ENCODE measurements at regions not wholly inside any gene's neighbourhood (a gene's known extent, or its start where the extent isn't known, plus 50 kb on each side); places are given as distances from the start of the nearest gene placed in this dataset.
A peak's percentile ranks its signal among the peaks of the same experiment; 100 is the strongest.

GRCh38 chr2:12261986-12262680 is 454.6 kb upstream of the TRIB2 start:
- no peak overlapping the region for H3K4me3 ChIP-seq
- peaks cover 7% of the 10 kb centered on the region; the same call in 1 of the 2 replicates for H3K4me1 ChIP-seq
- peak; percentile 11 to 44 for DNase-seq
- no peaks in the 10 kb centered on the region for H3K9me3 ChIP-seq (replicated peaks)
- no peak overlapping the region for H3K27ac ChIP-seq
- H3K27me3 ChIP-seq: no peaks in the 10 kb centered on the region
- no peaks in the 10 kb centered on the region for H3K36me3 ChIP-seq

- no peaks in the 10 kb centered on the region for H3K27me3 ChIP-seq
- no peak overlapping the region for H3K4me3 ChIP-seq
- H3K27ac ChIP-seq: no peak overlapping the region
- peaks cover 7% of the 10 kb centered on the region; the same call in 1 of the 2 replicates for H3K4me1 ChIP-seq
- peak in 1 of 2 experiments; percentile 8 for DNase-seq
- no peaks in the 10 kb centered on the region for H3K36me3 ChIP-seq
- H3K9me3 ChIP-seq (replicated peaks): no peaks in the 10 kb centered on the region
Measured at GRCh38 chr2:12262681-12263436, 453.9 kb upstream of the TRIB2 start.

GRCh38 chr2:12263730-12264129 is 453.0 kb upstream of the TRIB2 start:
- no peaks in the 10 kb centered on the region for H3K36me3 ChIP-seq

GRCh38 chr2:12264146-12264545 is 452.6 kb upstream of the TRIB2 start:
- no peak overlapping the region for H3K4me3 ChIP-seq
- no peak for DNase-seq

More at GRCh38 chr2:12263730-12264129, 453.0 kb upstream of the TRIB2 start:
- H3K27me3 ChIP-seq: no peaks in the 10 kb centered on the region
- no peak overlapping the region for H3K4me3 ChIP-seq
- H3K4me1 ChIP-seq: peaks cover 7% of the 10 kb centered on the region; the same call in 1 of the 2 replicates
- H3K27ac ChIP-seq: no peak overlapping the region
- H3K9me3 ChIP-seq (replicated peaks): no peaks in the 10 kb centered on the region
- no peak for DNase-seq

GRCh38 chr2:12265646-12266045 is 451.1 kb upstream of the TRIB2 start:
- no peaks in the 10 kb centered on the region for H3K9me3 ChIP-seq (replicated peaks)
- no peak overlapping the region for H3K4me3 ChIP-seq
- H3K36me3 ChIP-seq: no peaks in the 10 kb centered on the region
- no peaks in the 10 kb centered on the region for H3K27me3 ChIP-seq
- H3K27ac ChIP-seq: no peak overlapping the region
- no peak for DNase-seq
- peaks cover 7% of the 10 kb centered on the region; the same call in 1 of the 2 replicates for H3K4me1 ChIP-seq

More at GRCh38 chr2:12264146-12264545, 452.6 kb upstream of the TRIB2 start:
- H3K4me1 ChIP-seq: peaks cover 7% of the 10 kb centered on the region; the same call in 1 of the 2 replicates
- no peaks in the 10 kb centered on the region for H3K36me3 ChIP-seq
- no peak overlapping the region for H3K27ac ChIP-seq
- no peaks in the 10 kb centered on the region for H3K27me3 ChIP-seq
- H3K9me3 ChIP-seq (replicated peaks): no peaks in the 10 kb centered on the region

- Histone ChIP-seq H3K36me3 (no peaks in the 10 kb centered on the region), H3K4me1 (peaks cover 3% of the 10 kb centered on the region; the same call in 1 of the 2 replicates), H3K4me3 (no peak overlapping the region), H3K27me3 (no peaks in the 10 kb centered on the region), H3K27ac (no peak overlapping the region), H3K9me3 (replicated peaks) (no peaks in the 10 kb centered on the region)
- no peak for DNase-seq
Measured at GRCh38 chr2:12267042-12267441, 449.7 kb upstream of the TRIB2 start.

GRCh38 chr2:12269041-12269972 is 447.4 kb upstream of the TRIB2 start:
- no peak for DNase-seq
- H3K9me3 ChIP-seq (replicated peaks): no peaks in the 10 kb centered on the region

GRCh38 chr2:12270876-12271588 is 445.7 kb upstream of the TRIB2 start:
- Histone ChIP-seq H3K4me1 (no peaks in the 10 kb centered on the region), H3K27me3 (no peaks in the 10 kb centered on the region), H3K9me3 (replicated peaks) (no peaks in the 10 kb centered on the region), H3K4me3 (no peak overlapping the region), H3K36me3 (no peaks in the 10 kb centered on the region), H3K27ac (no peak overlapping the region)
- DNase-seq: no peak

More at GRCh38 chr2:12269041-12269972, 447.4 kb upstream of the TRIB2 start:
- H3K4me3 ChIP-seq: no peak overlapping the region
- H3K4me1 ChIP-seq: no peaks in the 10 kb centered on the region
- no peak overlapping the region for H3K27ac ChIP-seq
- H3K36me3 ChIP-seq: no peaks in the 10 kb centered on the region
- H3K27me3 ChIP-seq: no peaks in the 10 kb centered on the region

GRCh38 chr2:12271589-12271984 is 445.1 kb upstream of the TRIB2 start:
- no peaks in the 10 kb centered on the region for H3K36me3 ChIP-seq
- H3K27me3 ChIP-seq: no peaks in the 10 kb centered on the region
- no peaks in the 10 kb centered on the region for H3K4me1 ChIP-seq
- no peaks in the 10 kb centered on the region for H3K9me3 ChIP-seq (replicated peaks)
- no peak overlapping the region for H3K27ac ChIP-seq
- no peak overlapping the region for H3K4me3 ChIP-seq
- DNase-seq: no peak

- H3K4me3 ChIP-seq: no peak overlapping the region
- no peaks in the 10 kb centered on the region for H3K9me3 ChIP-seq (replicated peaks)
- H3K27ac ChIP-seq: no peak overlapping the region
- DNase-seq: no peak
- no peaks in the 10 kb centered on the region for H3K27me3 ChIP-seq
- H3K36me3 ChIP-seq: no peaks in the 10 kb centered on the region
- no peaks in the 10 kb centered on the region for H3K4me1 ChIP-seq
Measured at GRCh38 chr2:12273111-12273510, 443.6 kb upstream of the TRIB2 start.

- H3K4me3 ChIP-seq: no peak overlapping the region
- DNase-seq: no peak
- H3K27ac ChIP-seq: no peak overlapping the region
- no peaks in the 10 kb centered on the region for H3K36me3 ChIP-seq
- no peaks in the 10 kb centered on the region for H3K9me3 ChIP-seq (replicated peaks)
- no peaks in the 10 kb centered on the region for H3K27me3 ChIP-seq
- H3K4me1 ChIP-seq: no peaks in the 10 kb centered on the region
Measured at GRCh38 chr2:12274591-12274990, 442.1 kb upstream of the TRIB2 start.

- DNase-seq: no peak
- Histone ChIP-seq H3K4me1 (no peaks in the 10 kb centered on the region), H3K36me3 (no peaks in the 10 kb centered on the region), H3K27ac (no peak overlapping the region), H3K9me3 (replicated peaks) (no peaks in the 10 kb centered on the region), H3K4me3 (no peak overlapping the region), H3K27me3 (no peaks in the 10 kb centered on the region)
Measured at GRCh38 chr2:12277241-12278034, 439.3 kb upstream of the TRIB2 start.

GRCh38 chr2:12278217-12278750 is 438.5 kb upstream of the TRIB2 start:
- H3K4me3 ChIP-seq: no peak overlapping the region
- no peak overlapping the region for H3K27ac ChIP-seq
- no peak for DNase-seq
- H3K4me1 ChIP-seq: no peaks in the 10 kb centered on the region
- H3K9me3 ChIP-seq (replicated peaks): no peaks in the 10 kb centered on the region
- H3K36me3 ChIP-seq: no peaks in the 10 kb centered on the region
- H3K27me3 ChIP-seq: no peaks in the 10 kb centered on the region

Measured in SJCRH30 (cell line).